SU-DHL-6 (cell line): ENCODE measurements at regions not wholly inside any gene's neighbourhood (a gene's known extent, or its start where the extent isn't known, plus 50 kb on each side); places are given as distances from the start of the nearest gene placed in this dataset.

ENCODE experiments used
- H2AFZ ChIP-seq: fragments of 200-600 bp; sonication (generic); 2 replicates; pipeline ENCODE4 v1.6.1; 2014; ENCODE audit warnings: low read depth, mild to moderate bottlenecking, moderate library complexity, mixed read lengths, antibody characterized with exemption, low read length; ENCODE audit not compliant: severe bottlenecking
- H3F3A ChIP-seq: fragments of 200-600 bp; shearing (Covaris generic); 2 replicates; pipeline ENCODE4 v1.6.0; 2016; ENCODE audit warnings: antibody characterized with exemption, mild to moderate bottlenecking; ENCODE audit not compliant: insufficient read depth
- H3K27ac ChIP-seq: fragments of 200-600 bp; sonication (generic); 2 replicates; pipeline ENCODE4 v1.5.1; 2016; ENCODE audit warnings: low read depth, mild to moderate bottlenecking, low read length, moderate library complexity, mixed read lengths
- H3K27me3 ChIP-seq: fragments of 200-600 bp; sonication (generic), shearing (Covaris generic); 2 replicates; pipeline ENCODE4 v1.6.0; 2014; ENCODE audit warnings: mild to moderate bottlenecking, low read length
- H3K36me3 ChIP-seq: fragments of 200-600 bp; sonication (generic); 2 replicates; pipeline ENCODE4 v1.6.1; 2014; ENCODE audit warnings: mild to moderate bottlenecking, low read length, mixed read lengths
- H3K4me2 ChIP-seq: fragments of 300-600, 200-600 bp; shearing (Covaris generic), sonication (generic); 2 replicates; pipeline ENCODE4 v1.6.0; 2014; ENCODE audit warnings: low read length, low read depth, mild to moderate bottlenecking; ENCODE audit not compliant: poor library complexity, severe bottlenecking
- H3K4me3 ChIP-seq: fragments of 200-600 bp; sonication (generic); 2 replicates; pipeline ENCODE4 v1.5.1; 2014; ENCODE audit warnings: antibody characterized with exemption, low read length, mild to moderate bottlenecking, mixed read lengths; ENCODE audit not compliant: insufficient read depth, poor library complexity, severe bottlenecking
- H3K79me2 ChIP-seq: fragments of 200-600 bp; sonication (generic); 2 replicates; pipeline ENCODE4 v1.6.1; 2014; ENCODE audit warnings: mild to moderate bottlenecking, low read length, moderate library complexity; ENCODE audit not compliant: insufficient read depth
- H3K9ac ChIP-seq: fragments of 200-600 bp; sonication (generic); 2 replicates; pipeline ENCODE4 v1.7.0; 2014; ENCODE audit warnings: mild to moderate bottlenecking, low read length
- H3K9me2 ChIP-seq: fragments of 200-600 bp; sonication (generic); replicated peaks from 2 replicates; pipeline ENCODE4 v1.6.1; 2014; ENCODE audit warnings: low read length; ENCODE audit not compliant: insufficient read depth
- H3K9me3 ChIP-seq: fragments of 200-600 bp; sonication (generic); 2 replicates; pipeline ENCODE4 v1.6.1; 2014; ENCODE audit warnings: low read length, mixed read lengths; ENCODE audit not compliant: insufficient read depth
- H4K20me1 ChIP-seq: fragments of 200-600 bp; sonication (generic); 2 replicates; pipeline ENCODE4 v1.6.1; 2014; ENCODE audit warnings: low read depth, mild to moderate bottlenecking, antibody characterized with exemption, low read length, moderate library complexity, mixed read lengths
- CTCF ChIP-seq: fragments of 200-600 bp; sonication (generic); IDR thresholded peaks from one replicate; pipeline ENCODE4 v1.5.1; 2017; ENCODE audit warnings: antibody characterized with exemption, mild to moderate bottlenecking, low read length, moderate library complexity; ENCODE audit not compliant: insufficient read depth, poor library complexity, severe bottlenecking
- EZH2phosphoT487 ChIP-seq: fragments of 200-600 bp; sonication (generic), shearing (Covaris generic); conservative IDR thresholded peaks from 2 replicates; pipeline ENCODE4 v1.6.1; 2018; ENCODE audit warnings: mild to moderate bottlenecking, antibody characterized with exemption, low read length, moderate library complexity, mixed read lengths

- Histone ChIP-seq H3K27ac (no peak overlapping the region), H3K4me2 (no peak overlapping the region), H3K9ac (no peak overlapping the region), H3K4me3 (no peak overlapping the region), H3K27me3 (no peaks in the 10 kb centered on the region), H3K9me3 (no peaks in the 10 kb centered on the region), H3K79me2 (no peaks in the 10 kb centered on the region), H3K9me2 (no peaks in the 10 kb centered on the region), H3F3A (no peaks in the 10 kb centered on the region), H3K36me3 (no peaks in the 10 kb centered on the region), H2AFZ (no peak overlapping the region), H4K20me1 (no peaks in the 10 kb centered on the region)
- TF ChIP-seq EZH2phosphoT487 (no peak), CTCF (no peak)
Measured at GRCh38 chr4:126081336-126081735, 766.6 kb downstream of the FAT4 start.

- H3K79me2 ChIP-seq, result no peaks in the 10 kb centered on the region
- H3K9me2 ChIP-seq, result no peaks in the 10 kb centered on the region
- TF ChIP-seq CTCF, result no peak
- TF ChIP-seq EZH2phosphoT487, result no peak
- no peaks in the 10 kb centered on the region for H4K20me1 ChIP-seq
- H3K9ac ChIP-seq, result no peak overlapping the region
- H3F3A ChIP-seq, result no peaks in the 10 kb centered on the region
- H3K36me3 ChIP-seq, result no peaks in the 10 kb centered on the region
- H3K27me3 ChIP-seq, result no peaks in the 10 kb centered on the region
- H3K27ac ChIP-seq, result no peak overlapping the region
- no peak overlapping the region for H2AFZ ChIP-seq
- H3K4me2 ChIP-seq, result no peak overlapping the region
- no peak overlapping the region for H3K4me3 ChIP-seq
- no peaks in the 10 kb centered on the region for H3K9me3 ChIP-seq
Measured at GRCh38 chr4:126086041-126086440, 771.3 kb downstream of the FAT4 start.

GRCh38 chr4:126087101-126087500 is 772.3 kb downstream of the FAT4 start:
- no peak overlapping the region for H3K4me2 ChIP-seq
- H3K9ac ChIP-seq, result no peak overlapping the region
- H4K20me1 ChIP-seq, result no peaks in the 10 kb centered on the region
- no peak overlapping the region for H3K27ac ChIP-seq
- H3K9me3 ChIP-seq, result no peaks in the 10 kb centered on the region
- H3K79me2 ChIP-seq, result no peaks in the 10 kb centered on the region
- TF ChIP-seq EZH2phosphoT487, result no peak
- TF ChIP-seq CTCF, result no peak
- no peak overlapping the region for H3K4me3 ChIP-seq
- no peaks in the 10 kb centered on the region for H3F3A ChIP-seq
- H3K9me2 ChIP-seq, result no peaks in the 10 kb centered on the region
- H2AFZ ChIP-seq, result no peak overlapping the region
- H3K27me3 ChIP-seq, result no peaks in the 10 kb centered on the region
- H3K36me3 ChIP-seq, result no peaks in the 10 kb centered on the region
